A673 (cell line): ENCODE measurements at regions not wholly inside any gene's neighbourhood (a gene's known extent, or its start where the extent isn't known, plus 50 kb on each side); places are given as distances from the start of the nearest gene placed in this dataset.

ENCODE experiments used
- BruUV-seq: library from RNA; stranded (reverse); fragments of 400-500 nt; replicated peaks from 2 replicates; lab custom pipeline; 2021; lab: Mats Ljungman, UMichigan
- CTCF ChIA-PET: fragments of 300-600 bp; sonication (Branson Sonifier 250); formaldehyde crosslinking; loops from one replicate; lab custom pipeline; 2022; ENCODE audit warnings: antibody characterized with exemption; lab: Charles Lee
- POLR2A ChIA-PET: fragments of 300-600 bp; sonication (Branson Sonifier 250); formaldehyde crosslinking; loops from one replicate; lab custom pipeline; 2022; ENCODE audit warnings: antibody characterized with exemption; ENCODE audit not compliant: low non-redundant PET; lab: Charles Lee
- DNase-seq: peaks from one replicate; pipeline ENCODE4 v3.0.0-alpha.2; 2015; ENCODE audit warnings: low spot score
- H3K27ac ChIP-seq: fragments of 200-600 bp; sonication (generic); 2 replicates; pipeline ENCODE4 v1.5.1; 2016; ENCODE audit warnings: mixed run types, low read depth, mild to moderate bottlenecking, mixed read lengths, antibody characterized with exemption, low read length; ENCODE audit not compliant: poor library complexity, severe bottlenecking
- H3K27me3 ChIP-seq: fragments of 200-600 bp; sonication (generic); replicated peaks from 2 replicates; pipeline ENCODE4 v1.6.1; 2017; ENCODE audit warnings: mixed run types, low read depth, mild to moderate bottlenecking, mixed read lengths, antibody characterized with exemption, low read length; ENCODE audit not compliant: insufficient read depth, poor library complexity
- H3K36me3 ChIP-seq: fragments of 200-600 bp; sonication (generic); 2 replicates; pipeline ENCODE4 v1.6.1; 2016; ENCODE audit warnings: mixed run types, mild to moderate bottlenecking, mixed read lengths, antibody characterized with exemption, low read length; ENCODE audit not compliant: insufficient read depth, poor library complexity, severe bottlenecking
- H3K4me1 ChIP-seq: fragments of 200-600 bp; sonication (generic); 2 replicates; pipeline ENCODE4 v1.6.1; 2017; ENCODE audit warnings: mixed run types, mild to moderate bottlenecking, mixed read lengths, antibody characterized with exemption, low read length; ENCODE audit not compliant: insufficient read depth, poor library complexity, severe bottlenecking
- H3K4me3 ChIP-seq: fragments of 200-600 bp; sonication (generic); 2 replicates; pipeline ENCODE4 v1.5.1; 2016; ENCODE audit warnings: low read depth, mixed run types, mild to moderate bottlenecking, mixed read lengths, low read length; ENCODE audit not compliant: poor library complexity, severe bottlenecking
- H3K9me3 ChIP-seq: fragments of 200-600 bp; sonication (generic); 2 replicates; pipeline ENCODE4 v1.6.1; 2016; ENCODE audit warnings: mixed run types, low read depth, mild to moderate bottlenecking, mixed read lengths, antibody characterized with exemption, low read length; ENCODE audit not compliant: poor library complexity, severe bottlenecking
- CTCF ChIP-seq: fragments of 300-800, 200-600 bp; sonication (generic); conservative IDR thresholded peaks from 2 replicates; pipeline ENCODE4 v1.5.1; 2017; ENCODE audit warnings: low read depth, mild to moderate bottlenecking, antibody characterized with exemption, low read length, moderate library complexity, mixed read lengths
- EZH2 ChIP-seq: fragments of 200-600 bp; sonication (generic); IDR thresholded peaks from 2 replicates; pipeline ENCODE4 v1.6.1; 2017; ENCODE audit warnings: borderline replicate concordance, low read depth, mild to moderate bottlenecking, mixed read lengths, antibody characterized with exemption, low read length; ENCODE audit not compliant: poor library complexity, severe bottlenecking
- intact Hi-C: fragments of 100-400 bp; cut with micrococcal nuclease; formaldehyde crosslinking; loops from one replicate; pipeline ENCODE4 v1.10.0; 2022; ENCODE audit not compliant: unreplicated experiment

DNA sequence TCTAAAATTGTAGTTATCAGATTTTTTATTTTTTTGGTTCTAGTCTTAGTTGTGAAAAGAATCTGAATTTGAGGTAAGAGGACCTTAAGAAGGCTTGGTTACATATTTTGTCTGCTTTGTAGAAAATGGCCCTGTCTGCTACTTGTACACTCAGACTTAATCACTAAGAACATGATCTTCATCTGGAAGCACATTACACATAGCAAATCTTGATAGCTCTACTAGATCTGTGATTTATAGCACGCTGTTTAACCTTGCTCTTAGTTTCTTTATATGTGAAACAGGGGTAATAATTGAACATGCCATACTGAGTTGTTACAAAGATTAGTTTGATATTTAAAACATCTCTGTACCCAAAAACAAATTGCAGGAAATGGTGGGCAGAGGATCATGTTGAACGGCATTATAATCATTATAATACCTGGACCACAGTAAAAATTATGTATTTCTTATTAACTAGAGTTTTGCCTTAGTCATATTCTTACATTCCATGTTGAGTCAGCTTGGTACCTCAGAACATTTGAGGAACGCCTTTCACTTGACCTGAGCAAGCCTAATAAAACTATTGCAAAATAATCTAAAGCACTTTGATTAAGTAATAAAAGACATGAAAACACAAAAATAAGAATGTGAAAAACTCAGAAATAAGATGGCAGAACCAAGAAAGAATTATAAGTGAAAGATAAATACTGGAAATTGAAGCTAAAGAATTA, 738.0 kb upstream of the AADAT start:
- no TSS peak for BruUV-seq
- no peak for DNase-seq
- no peaks in the 10 kb centered on the region for H3K4me1 ChIP-seq
- H3K36me3 ChIP-seq: no peaks in the 10 kb centered on the region
- CTCF ChIA-PET: interaction anchor here (0.6 kb wide), 1 partner anchor 1025 kb away, joined by 3 read pairs; no protein-coding TSS in a partner anchor
- intact Hi-C loops: no loop called here
- no peak for TF ChIP-seq EZH2
- no peak for TF ChIP-seq CTCF
- no peak overlapping the region for H3K27ac ChIP-seq
- no peaks in the 10 kb centered on the region for H3K9me3 ChIP-seq
- H3K4me3 ChIP-seq: no peak overlapping the region
- POLR2A ChIA-PET: no interaction called here
- no peaks in the 10 kb centered on the region for H3K27me3 ChIP-seq

DNA sequence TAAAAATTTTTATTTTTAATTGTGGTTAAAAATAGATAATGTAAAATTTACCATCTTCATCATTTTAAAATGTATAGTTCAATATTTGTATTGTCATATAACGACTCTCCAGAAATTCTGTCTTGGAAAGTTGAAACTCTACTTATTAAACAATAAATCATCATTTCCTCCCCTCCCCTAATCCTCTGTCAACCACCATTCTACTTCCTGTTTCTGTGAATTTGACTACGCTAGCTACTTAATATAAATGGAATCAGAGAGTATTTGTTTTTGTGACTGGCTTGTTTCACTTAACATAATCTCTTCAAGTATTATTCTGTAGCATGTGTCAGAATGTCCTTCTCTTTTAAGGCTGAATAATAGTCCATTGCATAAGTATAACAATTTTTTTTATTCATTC, 729.0 kb upstream of the AADAT start:
- Histone ChIP-seq H3K4me3 (no peak overlapping the region), H3K27ac (no peak overlapping the region), H3K9me3 (peaks cover 12% of the 10 kb centered on the region), H3K4me1 (no peaks in the 10 kb centered on the region), H3K36me3 (no peaks in the 10 kb centered on the region), H3K27me3 (no peaks in the 10 kb centered on the region)
- TF ChIP-seq EZH2: no peak
- TF ChIP-seq CTCF: no peak
- intact Hi-C loops: no loop called here
- peak; percentile 1 for DNase-seq
- POLR2A ChIA-PET: no interaction called here
- CTCF ChIA-PET: no interaction called here
- no TSS peak for BruUV-seq

GRCh38 chr4:170805352-170805751, 715.6 kb upstream of the AADAT start:
- Histone ChIP-seq H3K27ac (no peak overlapping the region), H3K4me1 (no peaks in the 10 kb centered on the region), H3K9me3 (no peaks in the 10 kb centered on the region), H3K27me3 (no peaks in the 10 kb centered on the region), H3K4me3 (no peak overlapping the region), H3K36me3 (no peaks in the 10 kb centered on the region)
- intact Hi-C loops: no loop called here
- ChIA-PET POLR2A (no interaction called here), CTCF (no interaction called here)
- TF ChIP-seq CTCF (no peak), EZH2 (no peak)
- no TSS peak for BruUV-seq
- DNase-seq: no peak
